GM18498 (cell line): ENCODE measurements at regions not wholly inside any gene's neighbourhood (a gene's known extent, or its start where the extent isn't known, plus 50 kb on each side); places are given as distances from the start of the nearest gene placed in this dataset.
"Not testable (repeated sequence)": the region's sequence is repeated elsewhere in the genome, so short reads cannot be mapped to it uniquely, and the experiment has no call there.

Source experiments
- ATAC-seq: cut with Tn5 transposase; IDR thresholded peaks from one replicate; pipeline ENCODE4 v1.9.1; 2021; ENCODE audit warnings: mild to moderate bottlenecking, moderate library complexity; ENCODE audit not compliant: unreplicated experiment

DNA sequence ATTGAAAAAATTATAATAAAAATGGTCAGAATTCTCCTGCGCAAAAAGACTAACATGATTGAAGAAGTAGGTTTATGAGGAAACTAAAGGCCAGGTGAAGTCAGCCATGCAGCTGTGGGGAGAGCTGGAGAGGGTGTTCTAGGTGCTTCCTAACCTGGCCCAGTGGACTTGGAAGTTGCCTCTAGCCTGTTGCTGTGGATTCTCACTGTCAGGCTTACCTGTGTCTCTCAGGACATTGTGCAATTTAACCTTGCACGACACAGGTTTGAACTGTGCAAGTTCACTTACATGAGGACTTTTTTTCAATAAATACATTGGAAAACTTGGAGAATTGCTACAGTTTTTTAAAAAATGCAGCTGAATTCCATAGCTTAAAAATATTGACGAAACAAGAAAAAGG is 266.4 kb downstream of the CXCL12 start:
- ATAC-seq: no peak

DNA sequence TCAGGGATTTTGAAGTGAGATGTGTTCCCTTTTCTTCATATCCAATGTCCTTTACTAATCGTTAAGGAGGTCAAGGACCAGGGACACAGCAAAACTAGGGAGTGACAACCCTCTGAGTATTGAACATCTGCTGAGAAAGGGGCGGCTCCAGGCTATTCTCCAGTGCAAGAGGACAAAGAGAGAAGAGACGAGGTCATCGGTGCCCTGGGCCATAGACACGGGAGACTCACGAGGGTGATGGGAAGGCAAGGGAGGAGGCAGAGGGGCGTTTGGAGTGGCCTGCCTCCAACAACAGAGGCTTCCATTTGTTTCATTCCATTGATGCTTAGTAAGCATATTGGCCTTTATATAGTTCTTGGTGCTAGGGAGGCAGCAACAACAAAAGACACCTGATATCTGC is 268.4 kb downstream of the CXCL12 start:
- ATAC-seq: no peak

DNA sequence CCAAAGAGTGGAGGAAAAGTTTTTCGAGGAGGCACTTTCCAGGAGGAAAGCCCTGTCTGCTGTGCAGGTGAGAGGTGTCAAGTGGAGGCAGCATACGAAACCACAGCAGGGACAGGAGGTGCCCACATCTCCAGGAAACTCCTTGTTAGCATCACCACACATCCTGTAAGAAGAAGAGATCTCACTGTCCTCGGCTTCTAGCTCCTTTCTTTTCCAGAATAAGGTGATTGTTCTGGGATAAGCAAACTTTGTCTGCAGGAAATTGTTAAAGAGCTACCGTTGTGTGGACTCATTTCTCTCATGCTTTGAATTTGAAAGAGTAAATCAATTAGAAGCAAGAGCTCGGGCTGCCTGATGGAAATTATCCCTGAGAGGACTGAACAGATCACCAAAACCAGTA is 269.4 kb downstream of the CXCL12 start:
- no peak for ATAC-seq

DNA sequence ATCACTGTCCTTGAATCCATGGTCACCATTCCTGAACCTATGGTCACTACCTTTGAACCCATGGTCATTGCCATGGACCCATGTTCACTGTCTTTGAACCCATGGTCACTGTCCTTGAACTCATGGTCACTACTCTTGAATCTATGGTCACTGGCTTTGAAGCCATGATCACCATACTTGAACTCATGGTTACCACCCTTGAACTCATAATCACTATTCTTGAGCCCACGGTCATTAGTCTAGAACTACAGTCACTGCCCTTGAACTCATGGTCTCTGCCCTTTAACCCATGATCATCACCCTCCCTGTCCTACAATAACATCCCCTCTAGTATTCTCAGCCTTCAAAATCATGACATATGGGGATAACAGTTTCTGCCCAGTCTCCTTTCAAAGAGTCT is 270.5 kb downstream of the CXCL12 start:
- no peak for ATAC-seq

DNA sequence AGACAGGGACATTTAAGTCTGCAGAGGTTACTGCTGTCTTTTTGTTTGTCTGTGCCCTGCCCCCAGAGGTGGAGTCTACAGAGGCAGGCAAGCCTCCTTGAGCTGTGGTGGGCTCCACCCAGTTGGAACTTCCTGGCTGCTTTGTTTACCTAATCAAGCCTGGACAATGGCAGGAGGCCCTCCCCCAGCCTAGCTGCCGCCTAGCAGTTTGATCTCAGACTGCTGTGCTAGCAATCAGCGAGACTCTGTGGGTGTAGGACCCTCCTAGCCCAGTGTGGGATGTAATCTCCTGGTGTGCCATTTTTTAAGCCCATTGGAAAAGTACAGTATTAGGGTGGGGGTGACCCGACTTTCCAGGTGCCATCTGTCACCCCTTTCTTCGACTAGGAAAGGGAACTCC is 272.6 kb downstream of the CXCL12 start:
- not testable (repeated sequence) for ATAC-seq

DNA sequence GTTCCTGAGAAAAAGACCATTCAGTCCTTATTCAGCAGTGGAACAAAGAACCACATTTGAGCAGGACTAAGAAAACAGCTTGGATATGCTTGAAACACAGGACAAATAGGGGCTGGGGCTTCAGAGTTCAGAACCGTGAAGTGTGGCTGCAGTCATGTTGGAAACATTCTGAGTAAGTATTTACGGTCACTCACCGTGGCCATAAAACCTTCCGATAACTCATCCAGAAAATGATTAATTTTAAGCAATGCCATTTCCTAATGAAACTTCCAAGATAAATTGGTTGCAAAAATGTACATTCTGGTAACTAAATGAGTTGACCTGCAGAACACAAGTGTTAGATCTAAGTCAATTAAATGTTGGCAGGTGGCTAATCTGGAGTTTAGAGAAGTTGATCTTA is 279.2 kb downstream of the CXCL12 start:
- no peak for ATAC-seq

DNA sequence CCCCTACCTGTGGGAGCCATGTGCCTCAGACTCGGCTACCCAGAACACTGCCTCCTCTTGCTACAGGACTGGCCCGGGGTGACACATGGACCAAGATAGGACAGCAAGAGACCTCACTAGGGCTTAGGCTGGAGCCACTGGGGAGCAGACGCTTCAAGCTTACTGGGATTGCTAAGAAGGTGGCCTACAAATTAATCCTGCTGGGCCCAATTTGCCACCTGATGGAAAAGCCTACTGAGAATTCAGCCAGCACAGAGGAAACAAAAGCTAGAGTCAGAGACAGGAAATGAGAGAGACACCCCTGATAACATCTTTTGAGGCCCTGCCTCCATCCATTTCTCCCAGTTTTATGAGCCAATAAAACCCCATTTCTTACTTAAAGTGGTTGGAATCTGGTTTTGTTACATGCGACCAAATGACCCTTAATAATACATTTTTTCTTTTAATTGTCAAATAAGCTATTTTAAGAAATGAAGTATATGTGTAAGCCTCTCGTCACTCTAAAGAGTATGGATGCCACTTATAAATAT is 282.1 kb downstream of the CXCL12 start:
- no peak for ATAC-seq

DNA sequence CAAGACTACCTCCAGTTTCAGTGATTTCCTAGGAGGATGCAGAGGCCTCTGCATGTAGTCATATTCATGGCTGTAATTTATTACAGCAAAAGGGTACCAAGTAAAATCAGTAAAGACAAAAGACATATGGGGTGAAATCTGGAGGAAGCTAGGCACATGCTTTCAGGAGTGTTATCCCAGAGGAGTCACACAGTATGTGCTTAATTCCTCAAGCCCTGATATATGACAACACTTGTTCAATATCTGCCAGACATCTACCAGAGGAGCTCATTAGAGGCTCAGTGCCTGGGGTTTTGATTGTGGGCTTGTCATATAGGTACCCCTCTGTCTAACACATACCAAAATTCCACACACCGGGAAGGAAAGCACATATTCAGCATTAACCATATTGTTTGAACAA is 283.8 kb downstream of the CXCL12 start:
- no peak for ATAC-seq

- no peak for ATAC-seq
Measured at GRCh38 chr10:44099511-44099910, 285.4 kb downstream of the CXCL12 start.

DNA sequence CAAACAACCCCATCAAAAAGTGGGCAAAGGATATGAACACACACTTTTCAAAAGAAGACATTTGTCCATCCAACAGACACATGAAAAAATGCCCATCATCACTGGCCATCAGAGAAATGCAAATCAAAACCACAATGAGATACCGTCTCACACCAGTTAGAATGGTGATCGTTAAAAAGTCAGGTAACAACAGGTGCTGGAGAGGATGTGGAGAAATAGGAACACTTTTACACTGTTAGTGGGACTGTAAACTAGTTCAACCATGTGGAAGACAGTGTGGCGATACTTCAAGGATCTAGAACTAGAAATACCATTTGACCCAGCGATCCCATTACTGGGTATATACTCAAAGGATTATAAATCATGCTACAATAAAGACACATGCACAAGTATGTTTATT is 288.7 kb downstream of the CXCL12 start:
- ATAC-seq: not testable (repeated sequence)

DNA sequence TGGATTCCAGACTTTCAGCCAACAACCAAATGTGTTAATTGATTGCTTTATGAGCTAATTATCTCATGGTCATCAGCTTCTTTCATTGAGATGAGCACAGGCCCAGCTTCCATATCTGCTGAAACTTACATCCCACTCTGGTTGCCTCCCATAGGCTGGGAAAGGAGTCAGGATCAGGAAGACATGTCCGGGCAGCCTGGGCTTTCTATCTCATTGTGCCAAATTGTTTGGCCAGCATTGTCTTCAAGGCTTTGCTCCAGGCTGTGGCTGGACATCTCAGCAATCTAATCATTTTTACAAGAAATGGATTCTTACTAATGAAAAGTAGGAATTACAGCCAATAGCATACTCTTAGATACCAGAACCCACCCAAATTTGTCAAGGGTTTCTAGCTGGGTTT is 295.2 kb downstream of the CXCL12 start:
- ATAC-seq: no peak

- ATAC-seq: no peak
Measured at GRCh38 chr10:44087403-44087802, 297.5 kb downstream of the CXCL12 start.

GRCh38 chr10:44083719-44084400 is 301.0 kb downstream of the CXCL12 start:
- ATAC-seq: no peak

- ATAC-seq: no peak
Measured at GRCh38 chr10:44071479-44071878, 313.4 kb downstream of the CXCL12 start.

- ATAC-seq: no peak
Measured at GRCh38 chr10:44070282-44070681, 314.6 kb downstream of the CXCL12 start.

DNA sequence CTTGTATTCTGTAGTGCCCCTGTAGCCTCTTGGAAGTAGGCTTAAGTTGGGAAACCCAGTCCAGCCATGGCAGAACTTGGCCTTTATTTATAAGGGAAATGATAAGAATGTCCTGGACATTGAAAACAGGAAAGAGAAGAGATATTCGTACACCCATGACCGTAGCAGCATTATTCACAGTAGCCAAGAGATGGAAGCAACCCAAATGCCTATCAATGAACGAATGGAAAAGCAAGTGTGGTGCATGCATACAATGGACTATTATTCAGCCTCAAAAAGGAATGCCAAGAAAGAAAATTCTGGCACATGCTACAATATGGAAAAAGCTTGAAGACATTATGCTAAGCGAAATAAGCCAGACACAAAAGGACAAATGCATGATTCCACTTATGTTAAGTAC is 315.3 kb downstream of the CXCL12 start:
- ATAC-seq: no peak

DNA sequence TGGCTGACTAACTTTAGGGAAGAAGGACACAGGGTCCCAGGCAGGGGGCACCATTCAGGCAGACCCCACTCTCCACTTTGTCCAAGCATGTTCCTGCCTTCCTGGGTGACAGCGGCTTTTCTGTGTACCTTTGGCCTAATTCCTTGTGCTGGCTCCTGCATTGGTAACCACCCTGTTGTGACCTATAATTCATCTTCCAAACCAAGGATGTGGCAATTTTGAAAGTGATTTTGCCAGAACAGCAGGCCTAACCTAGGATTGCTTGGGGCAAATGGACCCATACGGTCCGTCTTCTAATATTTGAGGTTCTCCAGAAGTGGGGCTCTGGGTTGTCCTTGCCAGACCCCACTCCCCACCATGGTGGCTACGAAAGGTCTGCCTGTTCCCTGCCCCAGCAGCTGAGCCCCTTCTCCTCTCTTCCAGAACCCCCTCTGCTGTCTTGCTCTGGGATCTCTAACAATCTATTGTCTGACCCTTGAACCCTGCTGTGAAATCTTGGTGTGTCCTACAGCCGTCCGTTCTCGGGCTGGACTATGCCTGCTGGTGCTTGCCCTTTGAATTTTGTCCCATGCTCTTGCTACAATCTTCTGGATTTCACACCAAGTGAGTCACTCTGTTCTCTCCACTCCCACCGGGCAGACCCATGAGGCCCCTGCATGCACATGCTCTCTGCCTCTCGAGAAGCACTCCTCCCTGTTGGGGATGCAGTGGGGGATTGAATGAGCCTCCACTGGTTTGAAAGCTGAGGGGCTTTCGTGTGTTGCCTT is 316.0 kb downstream of the CXCL12 start:
- no peak for ATAC-seq

DNA sequence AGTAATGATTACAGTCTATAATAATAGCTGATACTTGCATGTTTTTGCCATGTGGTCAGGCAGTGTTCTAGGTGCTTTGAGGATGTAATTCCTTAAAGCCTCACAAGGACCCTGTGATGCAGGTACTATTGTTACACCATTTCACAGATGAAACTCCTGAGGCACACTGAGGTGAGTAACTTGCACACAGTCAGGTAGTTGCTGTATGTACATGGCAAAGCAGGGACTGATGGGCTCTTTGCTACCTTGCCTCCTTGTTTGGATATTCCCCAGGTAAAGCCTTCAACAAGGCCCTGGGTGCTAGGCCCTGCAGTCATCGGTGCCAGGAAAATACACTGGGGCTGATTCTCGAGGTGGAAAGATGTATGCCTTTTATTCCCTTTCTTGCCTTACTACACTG is 317.5 kb downstream of the CXCL12 start:
- ATAC-seq: no peak

- ATAC-seq: no peak
Measured at GRCh38 chr10:44066527-44067255, 318.2 kb downstream of the CXCL12 start.

GRCh38 chr10:44065788-44066526 is 318.9 kb downstream of the CXCL12 start:
- ATAC-seq: no peak
